ENCODE measurements at regions not wholly inside any gene's neighbourhood (a gene's known extent, or its start where the extent isn't known, plus 50 kb on each side); places are given as distances from the start of the nearest gene placed in this dataset.
A peak's percentile ranks its signal among the peaks of the same experiment; 100 is the strongest.

DNA sequence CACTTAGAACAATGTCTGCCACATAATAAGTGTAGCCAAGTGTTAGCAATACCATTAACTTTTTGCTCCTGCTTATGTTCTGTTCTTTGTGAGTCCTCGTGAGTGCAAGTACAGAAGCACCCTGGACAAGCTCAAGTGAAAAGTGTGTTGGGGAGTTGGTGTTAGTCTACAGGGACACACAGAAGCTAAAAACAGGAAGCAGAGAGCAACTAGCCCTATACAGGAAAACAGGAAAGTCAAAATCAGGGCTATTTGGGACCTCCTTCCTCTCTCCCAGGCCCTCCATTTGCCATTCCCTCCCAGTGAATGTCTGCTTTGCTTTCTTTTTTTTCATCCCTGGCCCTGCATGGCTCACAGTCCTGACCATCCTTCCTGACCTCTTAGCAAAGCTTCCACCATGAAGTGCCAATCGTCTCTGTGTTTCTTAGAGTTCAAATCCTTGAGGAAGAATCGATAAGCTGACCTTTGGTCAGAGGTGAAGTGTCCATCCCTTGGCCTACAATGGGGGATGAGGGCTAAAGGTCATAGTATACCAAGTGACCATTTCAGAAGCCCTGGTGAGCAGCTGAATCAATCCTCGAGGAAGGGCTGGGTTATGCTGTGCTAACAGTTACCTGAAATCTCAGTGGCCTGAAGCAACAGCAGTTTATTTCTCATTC is 328.2 kb downstream of the SHQ1 start (continued):
- TF ChIP-seq, protein P1, sequence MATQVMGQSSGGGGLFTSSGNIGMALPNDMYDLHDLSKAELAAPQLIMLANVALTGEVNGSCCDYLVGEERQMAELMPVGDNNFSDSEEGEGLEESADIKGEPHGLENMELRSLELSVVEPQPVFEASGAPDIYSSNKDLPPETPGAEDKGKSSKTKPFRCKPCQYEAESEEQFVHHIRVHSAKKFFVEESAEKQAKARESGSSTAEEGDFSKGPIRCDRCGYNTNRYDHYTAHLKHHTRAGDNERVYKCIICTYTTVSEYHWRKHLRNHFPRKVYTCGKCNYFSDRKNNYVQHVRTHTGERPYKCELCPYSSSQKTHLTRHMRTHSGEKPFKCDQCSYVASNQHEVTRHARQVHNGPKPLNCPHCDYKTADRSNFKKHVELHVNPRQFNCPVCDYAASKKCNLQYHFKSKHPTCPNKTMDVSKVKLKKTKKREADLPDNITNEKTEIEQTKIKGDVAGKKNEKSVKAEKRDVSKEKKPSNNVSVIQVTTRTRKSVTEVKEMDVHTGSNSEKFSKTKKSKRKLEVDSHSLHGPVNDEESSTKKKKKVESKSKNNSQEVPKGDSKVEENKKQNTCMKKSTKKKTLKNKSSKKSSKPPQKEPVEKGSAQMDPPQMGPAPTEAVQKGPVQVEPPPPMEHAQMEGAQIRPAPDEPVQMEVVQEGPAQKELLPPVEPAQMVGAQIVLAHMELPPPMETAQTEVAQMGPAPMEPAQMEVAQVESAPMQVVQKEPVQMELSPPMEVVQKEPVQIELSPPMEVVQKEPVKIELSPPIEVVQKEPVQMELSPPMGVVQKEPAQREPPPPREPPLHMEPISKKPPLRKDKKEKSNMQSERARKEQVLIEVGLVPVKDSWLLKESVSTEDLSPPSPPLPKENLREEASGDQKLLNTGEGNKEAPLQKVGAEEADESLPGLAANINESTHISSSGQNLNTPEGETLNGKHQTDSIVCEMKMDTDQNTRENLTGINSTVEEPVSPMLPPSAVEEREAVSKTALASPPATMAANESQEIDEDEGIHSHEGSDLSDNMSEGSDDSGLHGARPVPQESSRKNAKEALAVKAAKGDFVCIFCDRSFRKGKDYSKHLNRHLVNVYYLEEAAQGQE (IDR thresholded peaks at IDR 0.05; ENCODE audit: unreplicated experiment) = no peak
- TF ChIP-seq, protein P2, sequence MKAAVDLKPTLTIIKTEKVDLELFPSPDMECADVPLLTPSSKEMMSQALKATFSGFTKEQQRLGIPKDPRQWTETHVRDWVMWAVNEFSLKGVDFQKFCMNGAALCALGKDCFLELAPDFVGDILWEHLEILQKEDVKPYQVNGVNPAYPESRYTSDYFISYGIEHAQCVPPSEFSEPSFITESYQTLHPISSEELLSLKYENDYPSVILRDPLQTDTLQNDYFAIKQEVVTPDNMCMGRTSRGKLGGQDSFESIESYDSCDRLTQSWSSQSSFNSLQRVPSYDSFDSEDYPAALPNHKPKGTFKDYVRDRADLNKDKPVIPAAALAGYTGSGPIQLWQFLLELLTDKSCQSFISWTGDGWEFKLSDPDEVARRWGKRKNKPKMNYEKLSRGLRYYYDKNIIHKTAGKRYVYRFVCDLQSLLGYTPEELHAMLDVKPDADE (IDR thresholded peaks at IDR 0.05) = no peak
- TF ChIP-seq EZH2 (IDR thresholded peaks at IDR 0.05; ENCODE audit: low read depth, unreplicated experiment) (no peak), ZNF331 (CRISPR knock-in tag; IDR thresholded peaks at IDR 0.05; ENCODE audit: low read depth) (no peak)

DNA sequence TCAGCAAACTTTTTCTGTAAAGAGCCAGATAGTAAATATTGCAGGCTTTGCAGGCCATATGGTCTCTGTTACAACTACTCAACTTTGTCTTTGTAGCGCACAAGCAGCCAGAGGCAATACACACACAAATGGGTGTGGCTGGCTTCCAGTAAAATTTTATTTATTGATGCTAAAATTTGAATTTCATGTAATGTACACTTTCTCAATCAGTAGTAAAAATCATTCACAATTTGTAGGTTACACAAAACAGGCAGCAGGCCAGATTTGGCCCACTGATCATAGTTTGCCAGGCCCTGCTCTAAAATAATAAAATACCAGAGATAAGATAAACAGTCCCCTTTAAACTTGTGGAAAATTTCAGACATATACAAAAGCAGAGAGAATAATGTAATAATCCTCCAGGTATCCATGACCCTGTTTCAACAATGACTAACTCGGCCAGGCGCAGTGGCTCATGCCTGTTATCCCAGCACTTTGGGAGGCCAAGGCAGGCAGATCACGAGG is 330.3 kb downstream of the SHQ1 start:
- no peak overlapping the region for H3K4me3 ChIP-seq
- Mint-ChIP-seq H3K27ac (no peak overlapping the region), H3K4me1 (peaks cover 3% of the 10 kb centered on the region; the same call in 2 of the 3 replicates), H3K9me3 (no peaks in the 10 kb centered on the region), H3K36me3 (ENCODE audit: low read depth) (no peaks in the 10 kb centered on the region), H3K27me3 (ENCODE audit: insufficient read depth, low read depth, poor library complexity) (no peaks in the 10 kb centered on the region), H3K4me3 (no peak overlapping the region)
- no peaks in the 10 kb centered on the region for H3K27me3 ChIP-seq (ENCODE audit: insufficient read depth)
- H3K27ac ChIP-seq (ENCODE audit: low read depth) = no peak overlapping the region
- H3K4me1 ChIP-seq (ENCODE audit: insufficient read depth) = no peaks in the 10 kb centered on the region
- no peak overlapping the region for H3K4me2 ChIP-seq
- DNase-seq (ENCODE audit: low spot score) (no peak), ATAC-seq (no peak)
- H3F3A ChIP-seq (replicated peaks; ENCODE audit: low read depth) = no peaks in the 10 kb centered on the region
- no peaks in the 10 kb centered on the region for H3K9me2 ChIP-seq (ENCODE audit: insufficient read depth)
- no peaks in the 10 kb centered on the region for H4K20me1 ChIP-seq (replicated peaks; ENCODE audit: insufficient read depth)
- no peaks in the 10 kb centered on the region for H3K79me2 ChIP-seq (replicated peaks; ENCODE audit: insufficient read depth)
- TF ChIP-seq JUNB (IDR thresholded peaks at IDR 0.05; ENCODE audit: unreplicated experiment) (no peak), ZNF331 (CRISPR knock-in tag; IDR thresholded peaks at IDR 0.05; ENCODE audit: low read depth) (no peak), EZH2phosphoT487 (IDR thresholded peaks at IDR 0.05; ENCODE audit: unreplicated experiment) (no peak), POLR2AphosphoS5 (IDR thresholded peaks at IDR 0.05; ENCODE audit: low read depth) (no peak)
- TF ChIP-seq, protein P1 (IDR thresholded peaks at IDR 0.05; ENCODE audit: unreplicated experiment) = no peak
- TF ChIP-seq, protein P2 (IDR thresholded peaks at IDR 0.05) = no peak
- no peaks in the 10 kb centered on the region for H3K36me3 ChIP-seq (ENCODE audit: insufficient read depth)
- H2AFZ ChIP-seq = peak overlapping the region; percentile 38; the same call in 1 of the 2 replicates
